ENCODE measurements at regions not wholly inside any gene's neighbourhood (a gene's known extent, or its start where the extent isn't known, plus 50 kb on each side); places are given as distances from the start of the nearest gene placed in this dataset.
"Not testable (repeated sequence)": the region's sequence is repeated elsewhere in the genome, so short reads cannot be mapped to it uniquely, and the experiment has no call there.

DNA sequence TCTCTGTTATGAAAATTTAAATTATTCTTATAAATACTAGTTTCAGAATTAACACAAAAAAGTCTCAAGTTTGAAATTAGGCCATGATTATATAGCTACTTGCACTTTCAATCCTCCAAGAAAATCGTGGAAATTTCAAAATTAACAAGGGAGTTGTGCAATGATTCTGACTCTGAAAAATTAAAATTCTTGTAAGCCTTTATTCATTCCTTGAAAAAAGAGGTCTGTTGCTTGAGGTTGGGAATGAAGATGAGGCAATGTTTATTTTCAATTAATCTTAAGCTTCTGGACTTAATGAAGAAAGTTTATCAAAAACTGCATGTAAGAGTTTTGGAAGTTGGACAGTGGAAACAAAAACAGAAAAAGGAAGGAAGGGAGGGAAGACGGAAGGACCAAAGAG, 128.2 kb upstream of the FIBIN start:
- no peak for DNase-seq
- Histone ChIP-seq H3K36me3 (no peaks in the 10 kb centered on the region), H3K27me3 (no peaks in the 10 kb centered on the region), H3K4me1 (no peaks in the 10 kb centered on the region), H3K9me3 (peaks cover 0 to 40% (median 4%) of the 10 kb centered on the region in 11 donors), H3K27ac (peak overlapping the region in 2 of 10 donors; percentile 6 to 16), H3K4me3 (no peak overlapping the region)
- peak in 1 of 8 donors; percentile 16 for ATAC-seq
- WGBS, 2 donors: 64 to 65% methylated on average over 2 of the region's 2 CpGs
- TF ChIP-seq, protein P1, sequence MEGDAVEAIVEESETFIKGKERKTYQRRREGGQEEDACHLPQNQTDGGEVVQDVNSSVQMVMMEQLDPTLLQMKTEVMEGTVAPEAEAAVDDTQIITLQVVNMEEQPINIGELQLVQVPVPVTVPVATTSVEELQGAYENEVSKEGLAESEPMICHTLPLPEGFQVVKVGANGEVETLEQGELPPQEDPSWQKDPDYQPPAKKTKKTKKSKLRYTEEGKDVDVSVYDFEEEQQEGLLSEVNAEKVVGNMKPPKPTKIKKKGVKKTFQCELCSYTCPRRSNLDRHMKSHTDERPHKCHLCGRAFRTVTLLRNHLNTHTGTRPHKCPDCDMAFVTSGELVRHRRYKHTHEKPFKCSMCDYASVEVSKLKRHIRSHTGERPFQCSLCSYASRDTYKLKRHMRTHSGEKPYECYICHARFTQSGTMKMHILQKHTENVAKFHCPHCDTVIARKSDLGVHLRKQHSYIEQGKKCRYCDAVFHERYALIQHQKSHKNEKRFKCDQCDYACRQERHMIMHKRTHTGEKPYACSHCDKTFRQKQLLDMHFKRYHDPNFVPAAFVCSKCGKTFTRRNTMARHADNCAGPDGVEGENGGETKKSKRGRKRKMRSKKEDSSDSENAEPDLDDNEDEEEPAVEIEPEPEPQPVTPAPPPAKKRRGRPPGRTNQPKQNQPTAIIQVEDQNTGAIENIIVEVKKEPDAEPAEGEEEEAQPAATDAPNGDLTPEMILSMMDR (IDR thresholded peaks at IDR 0.05): no peak
- intact Hi-C loops (cut with DNase I): no loop called here

DNA sequence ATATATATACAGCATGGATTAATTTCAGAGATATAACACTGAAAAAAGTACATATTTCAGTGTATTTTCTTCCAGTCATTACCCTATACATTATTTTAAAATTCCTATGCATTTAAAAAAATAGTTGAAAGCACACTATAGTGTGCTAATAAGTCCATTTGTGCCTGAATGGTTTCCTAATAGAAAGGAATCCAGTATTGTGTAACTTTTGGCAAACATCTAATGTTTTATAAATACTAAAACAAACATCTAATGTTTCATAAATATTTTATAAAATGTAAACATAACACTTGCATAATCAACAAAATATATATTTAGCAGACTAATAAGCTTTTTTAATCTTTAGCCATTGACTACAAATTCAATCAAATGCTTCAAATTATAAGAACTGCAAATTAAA, 126.6 kb upstream of the FIBIN start:
- no peak overlapping the region for H3K4me3 ChIP-seq
- no peaks in the 10 kb centered on the region for H3K4me1 ChIP-seq
- TF ChIP-seq, protein P1 (IDR thresholded peaks at IDR 0.05): no peak
- no peak overlapping the region for H3K27ac ChIP-seq
- no peak for DNase-seq
- intact Hi-C loops (cut with DNase I): no loop called here
- peaks cover 0 to 40% (median 4%) of the 10 kb centered on the region in 11 donors for H3K9me3 ChIP-seq
- H3K27me3 ChIP-seq: no peaks in the 10 kb centered on the region
- H3K36me3 ChIP-seq: no peaks in the 10 kb centered on the region
- ATAC-seq: no peak

DNA sequence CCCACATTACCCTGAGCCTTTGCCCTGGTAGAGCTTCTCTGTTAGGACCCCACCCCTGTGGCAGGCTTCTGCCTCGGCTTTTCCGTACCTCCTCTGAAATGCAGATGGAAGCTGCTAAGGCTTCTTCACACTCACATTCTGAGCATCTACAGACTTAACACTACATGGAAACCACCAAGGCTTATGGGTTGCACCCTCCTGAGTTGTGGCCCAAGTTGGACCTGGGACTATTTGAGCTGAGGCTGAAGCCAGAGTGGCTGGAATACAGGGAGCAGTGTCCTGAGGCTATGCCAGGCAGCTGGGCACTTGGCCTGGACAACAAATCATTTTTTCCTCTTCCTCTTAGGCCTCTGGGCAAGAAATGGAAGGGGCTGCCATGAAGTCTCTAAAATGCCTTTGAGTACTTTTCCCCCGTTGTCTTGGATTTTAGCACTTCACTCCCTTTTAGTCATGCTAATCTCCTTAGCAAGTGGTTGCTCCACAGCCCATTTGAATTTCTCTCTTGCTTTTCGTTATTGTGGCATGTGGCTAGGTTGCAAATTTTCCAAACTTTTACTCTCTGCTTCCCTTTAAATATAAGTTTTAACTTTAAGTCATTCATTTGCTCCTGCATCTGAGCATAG, 114.8 kb upstream of the FIBIN start:
- Histone ChIP-seq H3K27ac (no peak overlapping the region), H3K27me3 (no peaks in the 10 kb centered on the region), H3K4me1 (no peaks in the 10 kb centered on the region), H3K9me3 (peaks cover 0 to 67% (median 23%) of the 10 kb centered on the region in 11 donors), H3K4me3 (no peak overlapping the region), H3K36me3 (no peaks in the 10 kb centered on the region)
- TF ChIP-seq, protein P1 (IDR thresholded peaks at IDR 0.05): no peak
- ATAC-seq (no peak), DNase-seq (no peak)
- 63 to 67% methylated on average over 4 of the region's 4 CpGs for WGBS, 2 donors
- intact Hi-C loops (cut with DNase I): no loop called here

DNA sequence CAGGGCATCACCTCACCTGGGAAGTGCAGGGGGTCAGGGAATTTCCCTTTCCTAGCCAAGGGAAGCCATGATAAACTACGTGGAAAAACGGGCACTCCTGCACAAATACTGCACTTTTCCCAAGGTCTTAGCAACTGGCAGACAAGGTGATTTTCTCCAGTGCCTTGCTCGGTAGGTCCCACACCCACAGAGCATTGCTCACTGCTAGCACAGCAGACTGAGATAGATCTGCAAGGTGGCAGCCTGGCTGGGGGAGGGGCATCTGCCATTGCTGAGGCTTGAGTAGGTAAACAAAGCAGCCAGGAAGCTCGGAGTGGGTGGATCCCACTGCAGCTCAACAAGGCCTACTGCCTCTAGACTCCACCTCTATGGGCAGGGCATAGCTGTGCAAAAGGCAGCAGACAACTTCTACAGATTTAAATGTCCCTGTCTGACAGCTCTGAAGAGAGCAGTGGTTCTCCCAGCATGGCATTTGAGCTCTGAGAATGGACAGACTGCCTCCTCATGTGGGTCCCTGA, 111.5 kb upstream of the FIBIN start:
- WGBS, 2 donors: 88 to 92% methylated on average over 4 of the region's 4 CpGs
- H3K4me1 ChIP-seq; intact Hi-C loops (cut with DNase I); H3K27ac ChIP-seq; ATAC-seq; H3K27me3 ChIP-seq; H3K4me3 ChIP-seq; H3K36me3 ChIP-seq; DNase-seq: not testable (repeated sequence)
- peaks cover 0 to 52% (median 11%) of the 10 kb centered on the region in 11 donors for H3K9me3 ChIP-seq

DNA sequence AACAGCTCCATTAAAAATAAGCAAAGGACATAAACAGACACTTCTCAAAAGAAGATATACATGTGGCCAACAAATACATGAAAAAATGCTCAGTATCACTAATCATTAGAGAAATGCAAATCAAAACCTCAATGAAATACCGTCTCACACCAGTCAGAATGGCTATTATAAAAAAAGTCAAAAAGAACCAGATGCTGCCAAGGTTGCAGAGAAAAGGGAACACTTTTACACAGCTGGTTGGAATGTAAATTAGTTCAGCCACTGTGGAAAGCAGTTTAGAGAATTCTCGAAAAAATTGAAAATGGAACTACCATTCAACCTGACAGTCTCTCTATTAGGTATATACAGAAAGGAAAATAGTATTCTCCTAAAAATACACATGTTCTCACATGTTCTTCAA, 102.4 kb upstream of the FIBIN start:
- no peak for ATAC-seq
- no peak for DNase-seq
- intact Hi-C loops (cut with DNase I): no loop called here
- Histone ChIP-seq H3K4me1 (no peaks in the 10 kb centered on the region), H3K27me3 (no peaks in the 10 kb centered on the region), H3K27ac (no peak overlapping the region), H3K9me3 (peaks cover 0 to 30% (median 0%) of the 10 kb centered on the region in 11 donors), H3K4me3 (no peak overlapping the region), H3K36me3 (no peaks in the 10 kb centered on the region)
- TF ChIP-seq, protein P1 (IDR thresholded peaks at IDR 0.05): no peak
- WGBS, 2 donors: 71 to 83% methylated on average over 2 of the region's 2 CpGs
